RWPE2 (cell line): ENCODE measurements at regions not wholly inside any gene's neighbourhood (a gene's known extent, or its start where the extent isn't known, plus 50 kb on each side); places are given as distances from the start of the nearest gene placed in this dataset.

ENCODE experiments used
- ATAC-seq: fragments of 200-7000 bp; cut with Tn5 transposase; 3 replicates; pipeline ENCODE4 v1.9.1; 2021; ENCODE audit warnings: low read depth
- DNase-seq: peaks from one replicate; pipeline ENCODE4 v3.0.0-alpha.2; 2020; ENCODE audit warnings: low spot score
- H3K27ac ChIP-seq: fragments of 450-650 bp; 2 replicates; pipeline ENCODE4 v1.5.1; 2017; ENCODE audit warnings: mild to moderate bottlenecking; ENCODE audit not compliant: poor library complexity, severe bottlenecking
- H3K27me3 ChIP-seq: fragments of 250-450 bp; sonication (Bioruptor Pico); 2 replicates; pipeline ENCODE4 v1.5.1; 2021; ENCODE audit warnings: mild to moderate bottlenecking, moderate library complexity; ENCODE audit not compliant: insufficient read depth, poor library complexity, severe bottlenecking
- H3K36me3 ChIP-seq: fragments of 250-450 bp; sonication (Bioruptor Pico); 2 replicates; pipeline ENCODE4 v1.5.1; 2020; ENCODE audit warnings: low read depth, mild to moderate bottlenecking, moderate library complexity
- H3K4me1 ChIP-seq: fragments of 250-450 bp; sonication (Bioruptor Pico); 2 replicates; pipeline ENCODE4 v1.5.1; 2021; ENCODE audit warnings: mild to moderate bottlenecking, moderate library complexity; ENCODE audit not compliant: insufficient read depth, poor library complexity, severe bottlenecking
- H3K4me3 ChIP-seq: fragments of 250-450 bp; sonication (Bioruptor Pico); 2 replicates; pipeline ENCODE4 v1.5.1; 2021; ENCODE audit warnings: mild to moderate bottlenecking, moderate library complexity; ENCODE audit not compliant: severe bottlenecking
- H3K9me3 ChIP-seq: fragments of 250-450 bp; sonication (Bioruptor Pico); 2 replicates; pipeline ENCODE4 v1.5.1; 2021; ENCODE audit warnings: mild to moderate bottlenecking, moderate library complexity; ENCODE audit not compliant: severe bottlenecking
- TF ChIP-seq, protein P1 (sequence below): fragments of 450-650 bp; IDR thresholded peaks from one replicate; pipeline ENCODE4 v1.5.1; 2017; ENCODE audit warnings: mild to moderate bottlenecking, moderate library complexity; ENCODE audit not compliant: poor library complexity, severe bottlenecking

GRCh38 chr12:81815611-81816010, 56.5 kb upstream of the PPFIA2 start:
- H3K36me3 ChIP-seq: no peaks in the 10 kb centered on the region
- no peaks in the 10 kb centered on the region for H3K9me3 ChIP-seq
- no peak overlapping the region for H3K27ac ChIP-seq
- ATAC-seq (no peak), DNase-seq (no peak)
- no peaks in the 10 kb centered on the region for H3K4me1 ChIP-seq
- TF ChIP-seq, protein P1, sequence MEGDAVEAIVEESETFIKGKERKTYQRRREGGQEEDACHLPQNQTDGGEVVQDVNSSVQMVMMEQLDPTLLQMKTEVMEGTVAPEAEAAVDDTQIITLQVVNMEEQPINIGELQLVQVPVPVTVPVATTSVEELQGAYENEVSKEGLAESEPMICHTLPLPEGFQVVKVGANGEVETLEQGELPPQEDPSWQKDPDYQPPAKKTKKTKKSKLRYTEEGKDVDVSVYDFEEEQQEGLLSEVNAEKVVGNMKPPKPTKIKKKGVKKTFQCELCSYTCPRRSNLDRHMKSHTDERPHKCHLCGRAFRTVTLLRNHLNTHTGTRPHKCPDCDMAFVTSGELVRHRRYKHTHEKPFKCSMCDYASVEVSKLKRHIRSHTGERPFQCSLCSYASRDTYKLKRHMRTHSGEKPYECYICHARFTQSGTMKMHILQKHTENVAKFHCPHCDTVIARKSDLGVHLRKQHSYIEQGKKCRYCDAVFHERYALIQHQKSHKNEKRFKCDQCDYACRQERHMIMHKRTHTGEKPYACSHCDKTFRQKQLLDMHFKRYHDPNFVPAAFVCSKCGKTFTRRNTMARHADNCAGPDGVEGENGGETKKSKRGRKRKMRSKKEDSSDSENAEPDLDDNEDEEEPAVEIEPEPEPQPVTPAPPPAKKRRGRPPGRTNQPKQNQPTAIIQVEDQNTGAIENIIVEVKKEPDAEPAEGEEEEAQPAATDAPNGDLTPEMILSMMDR: no peak
- no peak overlapping the region for H3K4me3 ChIP-seq
- no peaks in the 10 kb centered on the region for H3K27me3 ChIP-seq

GRCh38 chr12:81811778-81812125, 52.6 kb upstream of the PPFIA2 start:
- H3K4me1 ChIP-seq: no peaks in the 10 kb centered on the region
- no peaks in the 10 kb centered on the region for H3K9me3 ChIP-seq
- H3K27me3 ChIP-seq: no peaks in the 10 kb centered on the region
- H3K27ac ChIP-seq: no peak overlapping the region
- DNase-seq: no peak
- TF ChIP-seq, protein P1: no peak
- no peak for ATAC-seq
- no peaks in the 10 kb centered on the region for H3K36me3 ChIP-seq
- no peak overlapping the region for H3K4me3 ChIP-seq

- no peaks in the 10 kb centered on the region for H3K9me3 ChIP-seq
- H3K27ac ChIP-seq: no peak overlapping the region
- DNase-seq (no peak), ATAC-seq (no peak)
- H3K36me3 ChIP-seq: no peaks in the 10 kb centered on the region
- H3K27me3 ChIP-seq: no peaks in the 10 kb centered on the region
- TF ChIP-seq, protein P1: no peak
- H3K4me1 ChIP-seq: no peaks in the 10 kb centered on the region
- no peak overlapping the region for H3K4me3 ChIP-seq
Measured at GRCh38 chr12:81811061-81811777, 52.1 kb upstream of the PPFIA2 start.

DNA sequence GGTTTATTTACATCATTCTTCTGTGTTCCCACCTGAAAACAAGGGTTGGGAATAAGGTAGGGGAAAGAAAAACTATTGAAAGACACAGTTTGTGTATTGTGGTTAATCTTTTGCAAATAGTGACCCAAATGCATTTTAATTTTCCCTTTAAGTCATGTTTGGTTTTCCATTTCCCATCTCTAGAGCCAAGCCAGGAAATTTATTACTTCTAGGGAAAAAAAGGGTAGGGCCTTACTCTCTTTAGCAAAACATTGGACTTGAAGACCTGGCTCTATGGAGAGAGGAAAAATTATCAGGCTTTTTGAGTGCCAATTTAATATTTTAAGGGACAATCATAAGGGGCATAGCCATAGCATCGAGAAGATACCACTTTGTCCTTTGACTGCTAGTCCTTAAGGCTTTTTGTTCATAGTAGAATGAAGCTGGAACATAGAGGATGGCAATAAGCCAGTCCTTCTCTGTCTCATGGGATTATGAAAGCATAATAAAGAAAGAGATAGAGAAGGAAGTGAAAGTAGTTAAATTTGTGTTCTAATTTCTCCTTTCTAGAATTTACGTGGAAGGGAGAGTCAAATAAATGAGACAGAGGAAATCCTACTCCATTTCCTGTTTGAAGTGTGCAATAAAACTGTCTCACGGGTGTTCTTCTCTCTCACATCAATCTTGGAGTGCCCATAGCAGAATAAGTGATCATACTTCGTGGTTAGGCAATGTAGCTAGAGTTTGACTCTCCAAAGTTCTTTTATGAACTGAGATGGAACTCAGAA, 50.9 kb upstream of the PPFIA2 start:
- Histone ChIP-seq H3K4me1 (no peaks in the 10 kb centered on the region), H3K9me3 (no peaks in the 10 kb centered on the region), H3K4me3 (no peak overlapping the region), H3K27me3 (no peaks in the 10 kb centered on the region), H3K36me3 (no peaks in the 10 kb centered on the region), H3K27ac (no peak overlapping the region)
- TF ChIP-seq, protein P1: no peak
- ATAC-seq: no peak
- DNase-seq: no peak
